Panc1 (cell line): ENCODE measurements at regions not wholly inside any gene's neighbourhood (a gene's known extent, or its start where the extent isn't known, plus 50 kb on each side); places are given as distances from the start of the nearest gene placed in this dataset.

Experiments used
- ATAC-seq: fragments of 200-7000 bp; cut with Tn5 transposase; 2 replicates; pipeline ENCODE4 v1.9.1; 2020; ENCODE audit warnings: mild to moderate bottlenecking, moderate library complexity
- BruUV-seq: library from RNA; stranded (reverse); fragments of 400-500 nt; replicated peaks from 2 replicates; lab custom pipeline; 2021; lab: Mats Ljungman, UMichigan
- CTCF ChIA-PET: fragments of 300-600 bp; sonication (Branson Sonifier 250); formaldehyde crosslinking; loops from one replicate; lab custom pipeline; 2022; ENCODE audit warnings: antibody characterized with exemption; lab: Charles Lee
- POLR2A ChIA-PET: fragments of 300-600 bp; sonication (Branson Sonifier 250); formaldehyde crosslinking; loops from one replicate; lab custom pipeline; 2022; ENCODE audit warnings: antibody characterized with exemption; lab: Charles Lee
- DNase-seq: peaks from one replicate; pipeline ENCODE4 v3.0.0-alpha.2; 2010; ENCODE audit warnings: low read depth, low spot score
- H3K27ac ChIP-seq: 2 replicates; pipeline ENCODE4 v1.5.1; 2011; ENCODE audit warnings: mild to moderate bottlenecking, low read length, inconsistent platforms
- H3K27me3 ChIP-seq: fragments of 200-500 bp; sonication (Bioruptor generic); 2 replicates; pipeline ENCODE4 v1.6.0; 2014; ENCODE audit warnings: low read length, inconsistent platforms; ENCODE audit not compliant: control insufficient read depth, insufficient read depth
- H3K36me3 ChIP-seq: fragments of 200-500 bp; sonication (Bioruptor generic); 2 replicates; pipeline ENCODE4 v1.5.1; 2014; ENCODE audit warnings: inconsistent platforms, mild to moderate bottlenecking, low read length, moderate library complexity; ENCODE audit not compliant: control insufficient read depth, insufficient read depth
- H3K4me1 ChIP-seq: 2 replicates; pipeline ENCODE4 v1.5.1; 2011; ENCODE audit warnings: inconsistent platforms, mild to moderate bottlenecking, low read length, moderate library complexity; ENCODE audit not compliant: control insufficient read depth, insufficient read depth
- H3K4me3 ChIP-seq, 2 experiments: 2 replicates each; pipeline ENCODE4 v1.5.1; 2011 to 2012; ENCODE audit warnings: low read depth in 2 of 2, low read length in 2 of 2, mild to moderate bottlenecking in 2 of 2, inconsistent platforms in 1 of 2, moderate library complexity in 1 of 2
- H3K9me3 ChIP-seq: fragments of 200-500 bp; sonication (Bioruptor generic); 2 replicates; pipeline ENCODE4 v1.5.1; 2014; ENCODE audit warnings: low read depth, mild to moderate bottlenecking, inconsistent platforms, low read length, moderate library complexity; ENCODE audit not compliant: control insufficient read depth, insufficient read depth
- POLR2AphosphoS5 ChIP-seq: IDR thresholded peaks from 2 replicates; pipeline ENCODE4 v1.6.1; 2012; ENCODE audit warnings: mild to moderate bottlenecking, low read depth, low read length, moderate library complexity
- SIN3A ChIP-seq: IDR thresholded peaks from 2 replicates; pipeline ENCODE4 v1.6.1; 2012; ENCODE audit warnings: low read depth, mild to moderate bottlenecking, low read length, moderate library complexity, borderline replicate concordance; ENCODE audit not compliant: insufficient read depth
- TCF7L2 ChIP-seq: IDR thresholded peaks from 2 replicates; pipeline ENCODE4 v1.6.1; 2011; ENCODE audit warnings: mild to moderate bottlenecking, low read depth, low read length, inconsistent platforms
- in situ Hi-C: cut with HindIII; loops from 2 replicates; pipeline ENCODE4 v1.10.0; 2016; ENCODE audit warnings: low sequenced_read_pairs, low pct_unique_long_range_greater_than_20kb
- intact Hi-C: fragments of 100-400 bp; cut with micrococcal nuclease; formaldehyde crosslinking; loops from one replicate; pipeline ENCODE4 v1.10.0; 2022; ENCODE audit not compliant: unreplicated experiment
- TF ChIP-seq, protein P1 (sequence below), 2 experiments: IDR thresholded peaks; 2 replicates each; pipeline ENCODE4 v1.6.1; 2011 to 2012; ENCODE audit warnings: low read depth in 2 of 2, control low read depth in 1 of 2, low read length in 1 of 2, mild to moderate bottlenecking in 1 of 2, moderate library complexity in 1 of 2; ENCODE audit not compliant: insufficient read depth in 1 of 2
- TF ChIP-seq, protein P2 (sequence below): fragments of 450-650 bp; IDR thresholded peaks from 2 replicates; pipeline ENCODE4 v1.5.1; 2017; ENCODE audit warnings: mild to moderate bottlenecking

GRCh38 chr5:38776149-38776896, 69.5 kb upstream of the OSMR start:
- Histone ChIP-seq H3K27ac (peak overlapping the region; percentile 55; the same call in 1 of the 2 replicates), H3K27me3 (no peaks in the 10 kb centered on the region), H3K4me3 (no peak overlapping the region), H3K36me3 (no peaks in the 10 kb centered on the region), H3K4me1 (peaks cover 6% of the 10 kb centered on the region), H3K9me3 (no peaks in the 10 kb centered on the region)
- no peak for DNase-seq
- BruUV-seq = no TSS peak
- in situ Hi-C loops (no loop called here), intact Hi-C loops (no loop called here)
- ChIA-PET CTCF (no interaction called here), POLR2A (interaction anchor here (0.7 kb wide), 1 partner anchor 12 kb away, joined by 6 read pairs; no protein-coding TSS in a partner anchor)
- no peak for ATAC-seq
- TF ChIP-seq TCF7L2 = no peak
- no peak for TF ChIP-seq POLR2AphosphoS5
- no peak for TF ChIP-seq SIN3A
- TF ChIP-seq, protein P1, sequence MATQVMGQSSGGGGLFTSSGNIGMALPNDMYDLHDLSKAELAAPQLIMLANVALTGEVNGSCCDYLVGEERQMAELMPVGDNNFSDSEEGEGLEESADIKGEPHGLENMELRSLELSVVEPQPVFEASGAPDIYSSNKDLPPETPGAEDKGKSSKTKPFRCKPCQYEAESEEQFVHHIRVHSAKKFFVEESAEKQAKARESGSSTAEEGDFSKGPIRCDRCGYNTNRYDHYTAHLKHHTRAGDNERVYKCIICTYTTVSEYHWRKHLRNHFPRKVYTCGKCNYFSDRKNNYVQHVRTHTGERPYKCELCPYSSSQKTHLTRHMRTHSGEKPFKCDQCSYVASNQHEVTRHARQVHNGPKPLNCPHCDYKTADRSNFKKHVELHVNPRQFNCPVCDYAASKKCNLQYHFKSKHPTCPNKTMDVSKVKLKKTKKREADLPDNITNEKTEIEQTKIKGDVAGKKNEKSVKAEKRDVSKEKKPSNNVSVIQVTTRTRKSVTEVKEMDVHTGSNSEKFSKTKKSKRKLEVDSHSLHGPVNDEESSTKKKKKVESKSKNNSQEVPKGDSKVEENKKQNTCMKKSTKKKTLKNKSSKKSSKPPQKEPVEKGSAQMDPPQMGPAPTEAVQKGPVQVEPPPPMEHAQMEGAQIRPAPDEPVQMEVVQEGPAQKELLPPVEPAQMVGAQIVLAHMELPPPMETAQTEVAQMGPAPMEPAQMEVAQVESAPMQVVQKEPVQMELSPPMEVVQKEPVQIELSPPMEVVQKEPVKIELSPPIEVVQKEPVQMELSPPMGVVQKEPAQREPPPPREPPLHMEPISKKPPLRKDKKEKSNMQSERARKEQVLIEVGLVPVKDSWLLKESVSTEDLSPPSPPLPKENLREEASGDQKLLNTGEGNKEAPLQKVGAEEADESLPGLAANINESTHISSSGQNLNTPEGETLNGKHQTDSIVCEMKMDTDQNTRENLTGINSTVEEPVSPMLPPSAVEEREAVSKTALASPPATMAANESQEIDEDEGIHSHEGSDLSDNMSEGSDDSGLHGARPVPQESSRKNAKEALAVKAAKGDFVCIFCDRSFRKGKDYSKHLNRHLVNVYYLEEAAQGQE (IDR thresholded peaks at IDR 0.05; ENCODE audit: insufficient read depth in 1 of 2, low read depth in 2 of 2, low read length in 1 of 2) = no peak
- TF ChIP-seq, protein P2, sequence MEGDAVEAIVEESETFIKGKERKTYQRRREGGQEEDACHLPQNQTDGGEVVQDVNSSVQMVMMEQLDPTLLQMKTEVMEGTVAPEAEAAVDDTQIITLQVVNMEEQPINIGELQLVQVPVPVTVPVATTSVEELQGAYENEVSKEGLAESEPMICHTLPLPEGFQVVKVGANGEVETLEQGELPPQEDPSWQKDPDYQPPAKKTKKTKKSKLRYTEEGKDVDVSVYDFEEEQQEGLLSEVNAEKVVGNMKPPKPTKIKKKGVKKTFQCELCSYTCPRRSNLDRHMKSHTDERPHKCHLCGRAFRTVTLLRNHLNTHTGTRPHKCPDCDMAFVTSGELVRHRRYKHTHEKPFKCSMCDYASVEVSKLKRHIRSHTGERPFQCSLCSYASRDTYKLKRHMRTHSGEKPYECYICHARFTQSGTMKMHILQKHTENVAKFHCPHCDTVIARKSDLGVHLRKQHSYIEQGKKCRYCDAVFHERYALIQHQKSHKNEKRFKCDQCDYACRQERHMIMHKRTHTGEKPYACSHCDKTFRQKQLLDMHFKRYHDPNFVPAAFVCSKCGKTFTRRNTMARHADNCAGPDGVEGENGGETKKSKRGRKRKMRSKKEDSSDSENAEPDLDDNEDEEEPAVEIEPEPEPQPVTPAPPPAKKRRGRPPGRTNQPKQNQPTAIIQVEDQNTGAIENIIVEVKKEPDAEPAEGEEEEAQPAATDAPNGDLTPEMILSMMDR = no peak

GRCh38 chr5:38777111-38777510, 68.7 kb upstream of the OSMR start:
- Histone ChIP-seq H3K27ac (peak overlapping the region; percentile 35; the same call in 1 of the 2 replicates), H3K27me3 (no peaks in the 10 kb centered on the region), H3K4me1 (peaks cover 14% of the 10 kb centered on the region), H3K4me3 (no peak overlapping the region), H3K36me3 (no peaks in the 10 kb centered on the region), H3K9me3 (no peaks in the 10 kb centered on the region)
- intact Hi-C loops = no loop called here
- DNase-seq = no peak
- no TSS peak for BruUV-seq
- ATAC-seq = no peak
- ChIA-PET POLR2A (no interaction called here), CTCF (no interaction called here)
- in situ Hi-C loops = no loop called here
- no peak for TF ChIP-seq POLR2AphosphoS5
- TF ChIP-seq, protein P2 = no peak
- TF ChIP-seq, protein P1 (IDR thresholded peaks at IDR 0.05; ENCODE audit: insufficient read depth in 1 of 2, low read depth in 2 of 2, low read length in 1 of 2) = no peak
- TF ChIP-seq SIN3A = no peak
- TF ChIP-seq TCF7L2 = no peak
